Neutrophil (primary cell): ENCODE measurements at regions not wholly inside any gene's neighbourhood (a gene's known extent, or its start where the extent isn't known, plus 50 kb on each side); places are given as distances from the start of the nearest gene placed in this dataset.

ENCODE experiments used
- H3K27ac ChIP-seq: fragments of 200-600 bp; sonication (generic); 2 replicates; pipeline ENCODE4 v1.5.1; 2016; ENCODE audit warnings: mild to moderate bottlenecking, moderate library complexity
- H3K27me3 ChIP-seq: fragments of 200-600 bp; sonication (generic); 2 replicates; pipeline ENCODE4 v1.6.0; 2016; ENCODE audit warnings: mild to moderate bottlenecking
- H3K36me3 ChIP-seq: fragments of 200-600 bp; sonication (generic); 2 replicates; pipeline ENCODE4 v1.5.1; 2017
- H3K4me1 ChIP-seq, 2 experiments: fragments of 200-600 bp in 1 of 2; sonication (generic) in 1 of 2; 1 replicate in 1 of 2; 2 replicates in 1 of 2; pipeline versions ENCODE4 v1.5.1 to v1.6.1; 2013 to 2016; ENCODE audit warnings: low read depth in 1 of 2, low read length in 1 of 2, mild to moderate bottlenecking in 1 of 2, moderate library complexity in 1 of 2; ENCODE audit not compliant: control insufficient read depth in 1 of 2, insufficient read depth in 1 of 2
- H3K4me3 ChIP-seq, 2 experiments: fragments of 200-600 bp in 1 of 2; sonication (generic) in 1 of 2; 1 replicate in 1 of 2; 2 replicates in 1 of 2; pipeline ENCODE4 v1.5.1; 2013 to 2016; ENCODE audit warnings: low read depth in 1 of 2, low read length in 1 of 2, mild to moderate bottlenecking in 1 of 2, moderate library complexity in 1 of 2
- H3K9me3 ChIP-seq: fragments of 200-600 bp; sonication (generic); 2 replicates; pipeline ENCODE4 v1.5.1; 2016
- CTCF ChIP-seq: fragments of 200-600 bp; sonication (generic); IDR thresholded peaks from 2 replicates; pipeline ENCODE4 v1.5.1; 2016; ENCODE audit warnings: antibody characterized with exemption

DNA sequence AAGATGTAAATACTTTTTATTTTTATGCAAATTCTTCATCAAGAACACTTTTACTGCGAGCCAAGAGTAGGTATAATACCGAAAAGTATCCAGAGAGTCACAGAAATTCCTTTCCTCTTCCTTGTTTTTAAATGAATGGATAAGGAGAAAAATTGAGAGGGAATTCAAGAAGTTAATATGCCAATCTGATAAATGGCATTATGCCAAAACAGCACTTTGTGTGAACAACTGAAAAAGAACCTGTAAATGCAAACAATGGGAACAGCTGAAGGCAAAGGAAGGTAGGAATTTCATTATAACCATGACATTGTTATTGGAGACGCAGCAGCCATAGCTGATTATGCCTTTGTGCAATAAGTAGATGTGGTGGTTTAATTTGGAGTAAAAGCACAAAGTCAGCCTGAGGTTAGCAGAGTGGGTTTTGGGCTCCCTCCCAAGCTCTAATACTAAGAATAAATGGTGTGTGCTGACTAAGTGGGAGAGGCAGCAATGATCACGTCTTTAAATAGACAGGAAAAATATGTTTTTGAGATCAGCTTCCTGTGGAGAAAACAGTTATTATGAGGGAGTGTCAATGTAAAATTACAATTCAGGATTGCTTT, 209.8 kb upstream of the NDST4 start:
- no peak overlapping the region for H3K4me3 ChIP-seq
- no peaks in the 10 kb centered on the region for H3K4me1 ChIP-seq
- H3K36me3 ChIP-seq = no peaks in the 10 kb centered on the region
- no peak overlapping the region for H3K27ac ChIP-seq
- H3K9me3 ChIP-seq = no peaks in the 10 kb centered on the region
- TF ChIP-seq CTCF = no peak
- no peaks in the 10 kb centered on the region for H3K27me3 ChIP-seq

DNA sequence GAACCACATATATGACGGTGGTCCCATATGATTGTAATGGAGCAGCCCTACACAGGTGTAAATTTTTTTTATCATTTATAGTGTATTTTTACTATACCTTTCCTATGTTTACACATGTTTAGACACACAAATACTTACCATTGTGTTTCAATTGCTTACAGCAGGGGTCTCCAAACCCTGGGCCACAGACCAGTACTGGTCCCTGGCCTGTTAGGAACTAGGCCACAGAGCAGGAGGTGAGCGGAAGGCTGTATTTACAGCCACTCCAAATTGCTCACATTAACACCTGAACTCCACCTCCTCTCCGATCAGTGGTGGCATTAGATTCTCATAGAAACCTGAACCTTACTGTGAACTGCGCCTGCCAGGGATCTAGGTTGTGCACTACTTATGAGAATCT, 201.8 kb upstream of the NDST4 start:
- Histone ChIP-seq H3K9me3 (no peaks in the 10 kb centered on the region), H3K4me1 (no peaks in the 10 kb centered on the region), H3K27me3 (no peaks in the 10 kb centered on the region), H3K36me3 (no peaks in the 10 kb centered on the region), H3K27ac (no peak overlapping the region), H3K4me3 (no peak overlapping the region)
- TF ChIP-seq CTCF = no peak

DNA sequence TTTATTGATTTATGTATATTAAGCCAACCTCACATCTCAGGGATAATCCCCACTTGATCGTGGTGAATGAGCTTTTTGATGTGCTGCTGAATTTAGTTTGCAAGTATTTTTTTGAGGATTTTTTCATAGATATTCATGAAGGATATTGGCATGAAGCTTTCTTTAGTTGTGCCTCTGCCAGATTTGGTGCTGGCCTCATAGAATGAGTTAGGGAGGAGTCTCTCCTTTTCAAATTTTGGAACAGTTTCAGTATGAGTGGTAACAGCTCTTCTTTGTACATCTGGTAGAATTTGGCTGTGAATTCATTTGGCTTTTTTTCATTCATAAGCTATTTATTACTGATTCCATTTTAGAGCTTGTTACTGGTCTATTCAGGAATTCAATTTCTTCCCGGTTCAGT, 197.2 kb upstream of the NDST4 start:
- TF ChIP-seq CTCF = no peak
- Histone ChIP-seq H3K9me3 (no peaks in the 10 kb centered on the region), H3K36me3 (no peaks in the 10 kb centered on the region), H3K4me3 (no peak overlapping the region), H3K27ac (no peak overlapping the region), H3K4me1 (no peaks in the 10 kb centered on the region), H3K27me3 (no peaks in the 10 kb centered on the region)

GRCh38 chr4:115294717-115295116, 181.3 kb upstream of the NDST4 start:
- no peak for TF ChIP-seq CTCF
- Histone ChIP-seq H3K36me3 (no peaks in the 10 kb centered on the region), H3K4me1 (no peaks in the 10 kb centered on the region), H3K27ac (no peak overlapping the region), H3K27me3 (no peaks in the 10 kb centered on the region), H3K4me3 (no peak overlapping the region), H3K9me3 (no peaks in the 10 kb centered on the region)

DNA sequence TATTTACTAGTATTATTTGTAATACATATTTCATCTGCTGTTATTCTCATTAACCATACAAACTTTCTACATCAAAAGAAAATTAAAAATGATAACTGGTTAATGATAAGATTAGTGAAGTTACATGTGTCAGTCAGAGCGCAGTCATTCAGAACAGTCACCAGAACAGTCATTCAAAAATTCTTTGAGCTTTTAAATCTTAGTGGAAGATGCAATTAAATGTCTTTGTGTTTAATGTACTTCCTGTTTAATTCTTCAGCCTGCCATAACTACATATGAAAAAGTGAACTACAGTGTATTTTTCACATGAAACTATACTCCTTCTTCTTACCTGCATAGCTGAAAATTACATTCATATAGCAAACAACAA, 179.7 kb upstream of the NDST4 start:
- no peaks in the 10 kb centered on the region for H3K36me3 ChIP-seq
- no peak overlapping the region for H3K4me3 ChIP-seq
- no peaks in the 10 kb centered on the region for H3K4me1 ChIP-seq
- no peaks in the 10 kb centered on the region for H3K27me3 ChIP-seq
- H3K9me3 ChIP-seq = no peaks in the 10 kb centered on the region
- TF ChIP-seq CTCF = no peak
- H3K27ac ChIP-seq = no peak overlapping the region
